CD4-positive, alpha-beta T cell (primary cell): ENCODE measurements at regions not wholly inside any gene's neighbourhood (a gene's known extent, or its start where the extent isn't known, plus 50 kb on each side); places are given as distances from the start of the nearest gene placed in this dataset.

ENCODE experiments used
- ATAC-seq: fragments of 200-7000 bp; cut with Tn5 transposase; one replicate; pipeline ENCODE4 v1.10.0; 2022; ENCODE audit warnings: mild to moderate bottlenecking; ENCODE audit not compliant: poor library complexity
- CTCF ChIA-PET: fragments of 350-600 bp; sonication (Branson Sonifier 250); formaldehyde crosslinking; loops from one replicate; lab custom pipeline; 2021; ENCODE audit warnings: antibody characterized with exemption, inconsistent platforms; lab: Charles Lee
- POLR2A ChIA-PET: fragments of 350-600 bp; sonication (Branson Sonifier 250); formaldehyde crosslinking; loops from one replicate; lab custom pipeline; 2021; ENCODE audit warnings: antibody characterized with exemption, inconsistent platforms; lab: Charles Lee
- DNase-seq, 14 experiments: peaks; one replicate each; pipeline ENCODE4 v3.0.0-alpha.2; 2013 to 2020; ENCODE audit warnings: mixed read lengths in 2 of 14
- H3K27ac ChIP-seq, 2 donors: one replicate each; pipeline versions ENCODE4 v1.5.1 to v1.7.0; 2013; ENCODE audit warnings: low read length in 2 of 2, low read depth in 1 of 2, mild to moderate bottlenecking in 1 of 2
- H3K27me3 ChIP-seq, 2 experiments: 1 replicate in 1 of 2; 2 replicates in 1 of 2; pipeline versions ENCODE4 v1.6.1 to v1.7.0; 2013; ENCODE audit warnings: low read length in 2 of 2, control low read depth in 1 of 2, mild to moderate bottlenecking in 1 of 2, moderate library complexity in 1 of 2; ENCODE audit not compliant: insufficient read depth in 2 of 2, control insufficient read depth in 1 of 2
- H3K36me3 ChIP-seq: one replicate; pipeline ENCODE4 v1.6.1; 2013; ENCODE audit warnings: low read length, control low read depth; ENCODE audit not compliant: insufficient read depth
- H3K4me1 ChIP-seq: one replicate; pipeline ENCODE4 v1.6.1; 2013; ENCODE audit warnings: low read length, control low read depth; ENCODE audit not compliant: insufficient read depth
- H3K4me3 ChIP-seq: one replicate; pipeline ENCODE4 v1.5.1; 2013; ENCODE audit warnings: mild to moderate bottlenecking, low read length, moderate library complexity
- H3K9me3 ChIP-seq, 2 experiments: 1 replicate in 1 of 2; 2 replicates in 1 of 2; pipeline versions ENCODE4 v1.6.1 to v1.7.0; 2013; ENCODE audit warnings: low read length in 2 of 2, mild to moderate bottlenecking in 2 of 2, control low read depth in 1 of 2, moderate library complexity in 1 of 2; ENCODE audit not compliant: control insufficient read depth in 1 of 2, insufficient read depth in 1 of 2
- H3K27ac Mint-ChIP-seq: one replicate; pipeline ENCODE4 v1.8.0; 2020; ENCODE audit warnings: mixed read lengths
- H3K27me3 Mint-ChIP-seq: one replicate; pipeline ENCODE4 v1.8.0; 2021; ENCODE audit warnings: mixed read lengths
- H3K36me3 Mint-ChIP-seq: one replicate; pipeline ENCODE4 v1.8.0; 2021; ENCODE audit warnings: low read depth, mixed read lengths
- H3K4me1 Mint-ChIP-seq: one replicate; pipeline ENCODE4 v1.8.0; 2021; ENCODE audit warnings: low read depth, mixed read lengths
- H3K4me3 Mint-ChIP-seq: one replicate; pipeline ENCODE4 v1.8.0; 2020; ENCODE audit warnings: mild to moderate bottlenecking, mixed read lengths
- H3K9me3 Mint-ChIP-seq: one replicate; pipeline ENCODE4 v1.8.0; 2020; ENCODE audit warnings: mixed read lengths
- CTCF ChIP-seq: fragments of 200-600 bp; IDR thresholded peaks from one replicate; pipeline ENCODE4 v1.8.0; 2022; ENCODE audit warnings: antibody characterized with exemption, mild to moderate bottlenecking
- intact Hi-C, 2 experiments: fragments of 100-400 bp; cut with DNase I in 1 of 2; cut with micrococcal nuclease in 1 of 2; formaldehyde crosslinking; loops; one replicate each; pipeline versions ENCODE4 v1.15.1 to v1.9.0; 2023 to 2025; cut with DNase I, micrococcal nuclease

DNA sequence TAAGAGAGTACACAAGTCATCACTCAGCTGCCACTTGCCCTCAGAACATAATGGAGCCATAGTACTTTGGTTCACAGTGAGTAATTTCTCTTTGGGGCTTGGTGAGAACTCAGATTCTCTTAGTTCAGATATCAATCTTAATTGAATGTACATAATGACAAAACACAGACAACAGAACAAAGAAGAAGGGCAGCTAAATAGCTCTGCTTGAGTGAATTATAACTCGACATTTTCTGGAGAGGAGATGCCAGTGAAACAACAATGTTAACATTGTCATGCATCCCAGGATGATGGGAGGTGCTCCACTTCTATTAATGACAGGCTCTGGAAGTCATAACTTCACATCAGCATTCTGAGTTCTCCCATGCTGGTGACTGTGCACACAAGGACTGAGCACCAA, 508.1 kb downstream of the TMEM135 start:
- Mint-ChIP-seq H3K36me3 (no peaks in the 10 kb centered on the region), H3K9me3 (peaks cover 29% of the 10 kb centered on the region), H3K4me1 (no peaks in the 10 kb centered on the region), H3K4me3 (no peak overlapping the region), H3K27ac (no peak overlapping the region), H3K27me3 (no peaks in the 10 kb centered on the region)
- POLR2A ChIA-PET: no interaction called here
- CTCF ChIA-PET: no interaction called here
- no peak for TF ChIP-seq CTCF
- H3K27ac ChIP-seq: no peak overlapping the region
- no peaks in the 10 kb centered on the region for H3K36me3 ChIP-seq
- H3K9me3 ChIP-seq: peaks cover 5 to 12% of the 10 kb centered on the region in 2 experiments
- H3K4me3 ChIP-seq: no peak overlapping the region
- ATAC-seq: no peak
- no peaks in the 10 kb centered on the region for H3K27me3 ChIP-seq
- DNase-seq: no peak
- H3K4me1 ChIP-seq: no peaks in the 10 kb centered on the region
- intact Hi-C loops: no loop called here

DNA sequence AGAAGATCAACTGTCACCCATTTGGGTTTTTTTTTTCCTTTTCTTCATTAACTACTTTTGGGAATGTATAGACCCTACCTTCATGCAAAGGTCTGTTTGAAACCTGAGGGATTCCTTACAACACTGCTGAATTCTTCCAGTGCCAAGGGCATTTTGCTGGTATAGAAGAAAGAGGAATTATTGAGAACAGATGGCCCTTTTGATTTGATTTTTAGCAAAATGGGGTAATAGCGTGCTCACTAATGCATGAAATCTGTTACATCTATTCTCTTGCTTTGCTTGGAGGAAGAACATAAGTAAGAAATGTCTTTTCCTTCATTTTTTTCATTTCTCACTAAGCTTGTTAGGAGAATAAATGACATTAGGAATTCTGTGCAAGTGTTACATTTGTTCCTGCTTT, 501.9 kb downstream of the TMEM135 start:
- Histone ChIP-seq H3K9me3 (peaks cover 0 to 8% of the 10 kb centered on the region in 2 experiments), H3K4me3 (no peak overlapping the region), H3K27me3 (no peaks in the 10 kb centered on the region), H3K4me1 (no peaks in the 10 kb centered on the region), H3K27ac (no peak overlapping the region), H3K36me3 (no peaks in the 10 kb centered on the region)
- no peak overlapping the region for H3K27ac Mint-ChIP-seq
- intact Hi-C loops: no loop called here
- no peaks in the 10 kb centered on the region for H3K27me3 Mint-ChIP-seq
- ChIA-PET POLR2A (no interaction called here), CTCF (no interaction called here)
- no peaks in the 10 kb centered on the region for H3K4me1 Mint-ChIP-seq
- no peak overlapping the region for H3K4me3 Mint-ChIP-seq
- TF ChIP-seq CTCF: no peak
- no peak for DNase-seq
- H3K9me3 Mint-ChIP-seq: peaks cover 11% of the 10 kb centered on the region
- no peaks in the 10 kb centered on the region for H3K36me3 Mint-ChIP-seq
- ATAC-seq: no peak

- no peaks in the 10 kb centered on the region for H3K4me1 ChIP-seq
- H3K36me3 Mint-ChIP-seq: no peaks in the 10 kb centered on the region
- no peak for TF ChIP-seq CTCF
Measured at GRCh38 chr11:87536565-87536964, 498.8 kb downstream of the TMEM135 start.

More at GRCh38 chr11:87536565-87536964, 498.8 kb downstream of the TMEM135 start:
- CTCF ChIA-PET: no interaction called here
- no peaks in the 10 kb centered on the region for H3K4me1 Mint-ChIP-seq
- Histone ChIP-seq H3K9me3 (no peaks in the 10 kb centered on the region), H3K36me3 (no peaks in the 10 kb centered on the region), H3K27ac (no peak overlapping the region), H3K4me3 (no peak overlapping the region), H3K27me3 (no peaks in the 10 kb centered on the region)
- intact Hi-C loops: no loop called here
- no peak for DNase-seq
- H3K27ac Mint-ChIP-seq: no peak overlapping the region
- no peak for ATAC-seq
- no peaks in the 10 kb centered on the region for H3K27me3 Mint-ChIP-seq
- H3K9me3 Mint-ChIP-seq: peaks cover 2% of the 10 kb centered on the region
- no peak overlapping the region for H3K4me3 Mint-ChIP-seq
- POLR2A ChIA-PET: no interaction called here
